Ovary (tissue), 7 donors: ENCODE measurements at regions not wholly inside any gene's neighbourhood (a gene's known extent, or its start where the extent isn't known, plus 50 kb on each side); places are given as distances from the start of the nearest gene placed in this dataset.

Experiments
- DNase-seq, 5 donors: peaks; one replicate each; pipeline ENCODE4 v3.0.0-alpha.2; 2019 to 2020
- H3K27ac ChIP-seq, 2 donors: fragments of 200-600 bp; one replicate each; pipeline versions ENCODE4 v1.5.1 to v1.8.0; 2019 to 2022
- H3K27me3 ChIP-seq: fragments of 200-600 bp; one replicate; pipeline ENCODE4 v1.8.0; 2022
- H3K36me3 ChIP-seq: fragments of 200-600 bp; sonication (generic); one replicate; pipeline ENCODE4 v1.5.1; 2019
- H3K4me1 ChIP-seq: one replicate; pipeline ENCODE4 v1.8.1; 2013; ENCODE audit warnings: mild to moderate bottlenecking, moderate library complexity; ENCODE audit not compliant: insufficient read depth
- H3K4me3 ChIP-seq: fragments of 200-600 bp; sonication (generic); one replicate; pipeline ENCODE4 v1.5.1; 2017
- H3K9me3 ChIP-seq, 2 donors: fragments of 200-600 bp in 1 of 2; sonication (generic) in 1 of 2; one replicate each; pipeline versions ENCODE4 v1.5.1 to v1.8.1; 2013 to 2019; ENCODE audit warnings: mild to moderate bottlenecking in 1 of 2, moderate library complexity in 1 of 2
- CTCF ChIP-seq, 3 donors: fragments of 450-650 bp in 2 of 3; fragments of 200-600 bp in 1 of 3; IDR thresholded peaks; one replicate each; pipeline versions ENCODE4 v1.5.1 to v1.8.0; 2016 to 2022; ENCODE audit warnings: antibody characterized with exemption in 3 of 3, mild to moderate bottlenecking in 1 of 3
- EP300 ChIP-seq: sonication (generic); formaldehyde crosslinking; IDR thresholded peaks from one replicate; pipeline ENCODE4 v1.6.1; 2017; ENCODE audit warnings: antibody characterized with exemption
- POLR2A ChIP-seq: fragments of 450-650 bp; IDR thresholded peaks from one replicate; pipeline ENCODE4 v1.6.1; 2017; ENCODE audit warnings: antibody characterized with exemption, mild to moderate bottlenecking, moderate library complexity
- WGBS, 3 donors: extraction: QIAGEN DNeasy Blood & Tissue Kit in 1 of 3; methylation state at CpG; one replicate each; pipeline versions ENCODE4 v1.1.5 to v1.1.7; 2013 to 2017; 5-methylcytosine and 5-hydroxymethylcytosine counted together
- intact Hi-C, 4 donors: fragments of 100-400 bp; cut with DNase I; formaldehyde crosslinking; loops; one replicate each; pipeline versions ENCODE4 v1.11.0 to v1.15.1; 2022 to 2023
- donor health status: DM: no; HTN: no; CAD: no; lungs with moderate emphysema.
- donor health status: DM: no; HTN: no; CAD: no.
- donor health status: Bipolar disorder and iron deficiency.
- donor health status: DM: no; HTN: no; CAD: no.
- donor health status: DM: yes; HTN: yes; CAD: no.

- intact Hi-C loops, result loop anchor here in 1 of 4 donors (10.0 kb wide), 1 partner anchor 437 kb away; the partner anchor contains the start of gene ACE2
- H3K36me3 ChIP-seq, result no peaks in the 10 kb centered on the region
Measured at GRCh38 chrX:15167826-15168225, 102.1 kb downstream of the ASB9 start.

GRCh38 chrX:15165832-15166231 is 104.1 kb downstream of the ASB9 start:
- no peak overlapping the region for H3K4me3 ChIP-seq
- no peaks in the 10 kb centered on the region for H3K9me3 ChIP-seq
- DNase-seq, result no peak
- WGBS, 3 donors, result 73 to 78% (median 73%) methylated on average over 4 of the region's 4 CpGs
- no peaks in the 10 kb centered on the region for H3K36me3 ChIP-seq
- intact Hi-C loops, result loop anchor here in 1 of 4 donors (10.0 kb wide), 1 partner anchor 439 kb away; the partner anchor contains the start of gene ACE2
- H3K4me1 ChIP-seq, result no peaks in the 10 kb centered on the region
- no peaks in the 10 kb centered on the region for H3K27me3 ChIP-seq
- TF ChIP-seq POLR2A, result no peak
- TF ChIP-seq CTCF (IDR thresholded peaks at IDR 0.05), result no peak
- TF ChIP-seq EP300, result no peak
- no peak overlapping the region for H3K27ac ChIP-seq

More at GRCh38 chrX:15167826-15168225, 102.1 kb downstream of the ASB9 start:
- WGBS, 3 donors, result 76 to 88% (median 81%) methylated on average over 3 of the region's 3 CpGs
- Histone ChIP-seq H3K27me3 (no peaks in the 10 kb centered on the region), H3K4me1 (no peaks in the 10 kb centered on the region), H3K9me3 (no peaks in the 10 kb centered on the region), H3K4me3 (no peak overlapping the region), H3K27ac (no peak overlapping the region)
- no peak for TF ChIP-seq POLR2A
- no peak for TF ChIP-seq CTCF (IDR thresholded peaks at IDR 0.05)
- TF ChIP-seq EP300, result no peak
- DNase-seq, result no peak

- DNase-seq, result no peak
- Histone ChIP-seq H3K4me3 (no peak overlapping the region), H3K4me1 (no peaks in the 10 kb centered on the region), H3K36me3 (no peaks in the 10 kb centered on the region), H3K27me3 (no peaks in the 10 kb centered on the region), H3K27ac (no peak overlapping the region), H3K9me3 (no peaks in the 10 kb centered on the region)
- TF ChIP-seq POLR2A (no peak), CTCF (IDR thresholded peaks at IDR 0.05) (no peak), EP300 (no peak)
- intact Hi-C loops, result loop anchor here in 1 of 4 donors (10.0 kb wide), 1 partner anchor 442 kb away; the partner anchor contains the start of gene ACE2
- WGBS, 3 donors, result 67 to 75% (median 68%) methylated on average over 3 of the region's 3 CpGs
Measured at GRCh38 chrX:15163131-15163530, 106.8 kb downstream of the ASB9 start.

- Histone ChIP-seq H3K36me3 (no peaks in the 10 kb centered on the region), H3K9me3 (no peaks in the 10 kb centered on the region), H3K4me3 (no peak overlapping the region), H3K27ac (no peak overlapping the region), H3K4me1 (no peaks in the 10 kb centered on the region), H3K27me3 (no peaks in the 10 kb centered on the region)
- TF ChIP-seq POLR2A (no peak), EP300 (no peak), CTCF (IDR thresholded peaks at IDR 0.05) (no peak)
- intact Hi-C loops, result loop anchor here in 1 of 4 donors (10.0 kb wide), 1 partner anchor 444 kb away; the partner anchor contains the start of gene ACE2
- DNase-seq, result no peak
- WGBS, 3 donors, result 54 to 64% (median 60%) methylated on average over 5 of the region's 5 CpGs
Measured at GRCh38 chrX:15160558-15161095, 109.3 kb downstream of the ASB9 start.
